BJ (cell line): ENCODE measurements at regions not wholly inside any gene's neighbourhood (a gene's known extent, or its start where the extent isn't known, plus 50 kb on each side); places are given as distances from the start of the nearest gene placed in this dataset. TPM values are rescaled to one million over a fixed set of nuclear protein-coding genes. Genes with fewer than 3 reads are reported as not detected.

ENCODE experiments used
- CTCF ChIA-PET: fragments of 350-600 bp; formaldehyde crosslinking; extraction: SDS; loops from one replicate; lab custom pipeline; 2021; ENCODE audit warnings: antibody characterized with exemption, inconsistent platforms; lab: Yijun Ruan, JAX
- POLR2A ChIA-PET: fragments of 300-600 bp; sonication (Branson Sonifier 250); formaldehyde crosslinking; extraction: SDS; loops from one replicate; lab custom pipeline; 2021; ENCODE audit warnings: antibody characterized with exemption; lab: Charles Lee
- DNase-seq: peaks from one replicate; pipeline ENCODE4 v3.0.0-alpha.2; 2011; ENCODE audit warnings: low read depth
- H3K27me3 ChIP-seq: 2 replicates; pipeline ENCODE4 v1.6.0; 2011; ENCODE audit warnings: low read length; ENCODE audit not compliant: control insufficient read depth, insufficient read depth
- H3K36me3 ChIP-seq: 2 replicates; pipeline ENCODE4 v1.5.1; 2011; ENCODE audit warnings: low read length; ENCODE audit not compliant: control insufficient read depth, insufficient read depth
- H3K4me3 ChIP-seq: 2 replicates; pipeline ENCODE4 v1.5.1; 2011; ENCODE audit warnings: low read depth, mild to moderate bottlenecking, control low read depth, low read length
- CTCF ChIP-seq: IDR thresholded peaks from 2 replicates; pipeline ENCODE4 v1.5.1; 2011; ENCODE audit warnings: low read depth, mild to moderate bottlenecking, control low read depth, inconsistent platforms, low read length, moderate library complexity; ENCODE audit not compliant: insufficient read depth
- small RNA-seq: library from RNA; depleted of rRNA; stranded (forward); fragments of <200 nt; gene quantifications from one replicate; pipeline ENCODE3, GENCODE V24; 2012; ENCODE audit warnings: low replicate concordance, low read depth; ENCODE audit not compliant: insufficient read length

GRCh38 chr1:90104941-90105538, 110.1 kb downstream of the ZNF326 start:
- no peak overlapping the region for H3K4me3 ChIP-seq
- no peak for DNase-seq
- ChIA-PET CTCF (no interaction called here), POLR2A (no interaction called here)
- peaks cover 7% of the 10 kb centered on the region for H3K27me3 ChIP-seq
- TF ChIP-seq CTCF: no peak
- no peaks in the 10 kb centered on the region for H3K36me3 ChIP-seq

GRCh38 chr1:90100566-90100965, 105.7 kb downstream of the ZNF326 start:
- ChIA-PET CTCF (no interaction called here), POLR2A (no interaction called here)
- DNase-seq: no peak
- Histone ChIP-seq H3K27me3 (peaks cover 7% of the 10 kb centered on the region), H3K4me3 (no peak overlapping the region), H3K36me3 (no peaks in the 10 kb centered on the region)
- TF ChIP-seq CTCF: no peak

- Histone ChIP-seq H3K4me3 (no peak overlapping the region), H3K36me3 (no peaks in the 10 kb centered on the region), H3K27me3 (no peaks in the 10 kb centered on the region)
- TF ChIP-seq CTCF: no peak
- POLR2A ChIA-PET: no interaction called here
- CTCF ChIA-PET: interaction anchor here (0.6 kb wide), 1 partner anchor 1171 kb away, joined by 3 read pairs; no protein-coding TSS in a partner anchor
- no peak for DNase-seq
These were observed 97.5 kb downstream of the ZNF326 start for GRCh38 chr1:90092441-90092840.

Small RNAs in the stretch of these regions (small RNA-seq; reads per million reads assigned to genes)
- gene RNU6-695P: not detected
